ENCODE measurements at regions not wholly inside any gene's neighbourhood (a gene's known extent, or its start where the extent isn't known, plus 50 kb on each side); places are given as distances from the start of the nearest gene placed in this dataset.

- TF ChIP-seq ISL1 (CRISPR knock-in tag; IDR thresholded peaks at IDR 0.05) (peak; percentile 43; the same call in 1 of the 2 replicates), SNAI2 (CRISPR knock-in tag; IDR thresholded peaks at IDR 0.05) (no peak), TOX (CRISPR knock-in tag; IDR thresholded peaks at IDR 0.05; ENCODE audit: borderline replicate concordance) (no peak), PPARA (CRISPR knock-in tag; IDR thresholded peaks at IDR 0.05; ENCODE audit: borderline replicate concordance) (no peak), RARB (CRISPR knock-in tag; IDR thresholded peaks at IDR 0.05) (no peak)
- TF ChIP-seq, protein P1, sequence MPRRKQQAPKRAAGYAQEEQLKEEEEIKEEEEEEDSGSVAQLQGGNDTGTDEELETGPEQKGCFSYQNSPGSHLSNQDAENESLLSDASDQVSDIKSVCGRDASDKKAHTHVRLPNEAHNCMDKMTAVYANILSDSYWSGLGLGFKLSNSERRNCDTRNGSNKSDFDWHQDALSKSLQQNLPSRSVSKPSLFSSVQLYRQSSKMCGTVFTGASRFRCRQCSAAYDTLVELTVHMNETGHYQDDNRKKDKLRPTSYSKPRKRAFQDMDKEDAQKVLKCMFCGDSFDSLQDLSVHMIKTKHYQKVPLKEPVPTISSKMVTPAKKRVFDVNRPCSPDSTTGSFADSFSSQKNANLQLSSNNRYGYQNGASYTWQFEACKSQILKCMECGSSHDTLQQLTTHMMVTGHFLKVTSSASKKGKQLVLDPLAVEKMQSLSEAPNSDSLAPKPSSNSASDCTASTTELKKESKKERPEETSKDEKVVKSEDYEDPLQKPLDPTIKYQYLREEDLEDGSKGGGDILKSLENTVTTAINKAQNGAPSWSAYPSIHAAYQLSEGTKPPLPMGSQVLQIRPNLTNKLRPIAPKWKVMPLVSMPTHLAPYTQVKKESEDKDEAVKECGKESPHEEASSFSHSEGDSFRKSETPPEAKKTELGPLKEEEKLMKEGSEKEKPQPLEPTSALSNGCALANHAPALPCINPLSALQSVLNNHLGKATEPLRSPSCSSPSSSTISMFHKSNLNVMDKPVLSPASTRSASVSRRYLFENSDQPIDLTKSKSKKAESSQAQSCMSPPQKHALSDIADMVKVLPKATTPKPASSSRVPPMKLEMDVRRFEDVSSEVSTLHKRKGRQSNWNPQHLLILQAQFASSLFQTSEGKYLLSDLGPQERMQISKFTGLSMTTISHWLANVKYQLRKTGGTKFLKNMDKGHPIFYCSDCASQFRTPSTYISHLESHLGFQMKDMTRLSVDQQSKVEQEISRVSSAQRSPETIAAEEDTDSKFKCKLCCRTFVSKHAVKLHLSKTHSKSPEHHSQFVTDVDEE (CRISPR knock-in tag; IDR thresholded peaks at IDR 0.05) = no peak
- no peak for ATAC-seq
Observed at GRCh38 chr3:102672305-102672704, 237.5 kb downstream of the ZPLD1 start.

DNA sequence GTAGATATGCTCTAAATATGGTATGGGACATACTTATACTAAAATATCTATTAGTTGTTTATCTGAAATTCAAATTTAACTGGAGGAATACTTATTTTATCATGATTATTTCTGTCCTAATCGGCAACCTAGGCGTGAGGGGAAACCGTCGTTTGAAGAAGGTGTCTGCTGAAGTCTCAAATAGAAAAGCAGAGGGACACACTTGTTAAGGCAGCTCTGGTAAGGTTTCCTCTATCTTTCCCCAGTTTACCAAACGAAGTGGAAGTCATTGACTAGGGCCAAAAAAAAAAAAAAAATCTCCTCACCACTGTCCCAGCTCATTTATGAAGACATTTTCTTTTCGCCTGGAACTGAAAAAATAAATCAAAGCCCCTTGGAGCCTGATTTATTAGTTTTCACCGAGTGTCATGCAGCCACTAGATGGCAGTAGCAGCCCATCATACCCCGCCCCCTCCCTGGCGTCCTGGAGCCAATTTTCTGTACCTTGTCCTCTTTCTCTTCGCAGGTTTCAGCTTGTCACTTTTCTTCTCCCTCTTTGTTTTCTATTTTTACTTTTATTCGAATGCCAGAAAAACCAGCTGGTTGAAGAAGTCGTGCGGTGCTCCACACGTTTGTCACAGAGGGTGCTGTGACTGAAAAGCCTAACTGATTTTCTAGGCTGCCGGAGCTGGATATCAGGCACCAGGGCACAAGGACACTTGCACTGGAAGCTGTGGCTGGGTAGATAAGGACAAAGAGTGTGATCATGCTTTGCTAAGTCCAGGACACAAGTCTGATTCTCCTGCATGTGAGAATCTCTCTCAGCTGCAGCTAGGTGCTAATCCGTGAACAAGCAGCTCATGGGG, 238.7 kb downstream of the ZPLD1 start:
- TF ChIP-seq OSR1 (CRISPR knock-in tag; IDR thresholded peaks at IDR 0.05) (no peak), TOX (CRISPR knock-in tag; IDR thresholded peaks at IDR 0.05; ENCODE audit: borderline replicate concordance) (no peak), TCF4 (CRISPR knock-in tag; IDR thresholded peaks at IDR 0.05; ENCODE audit: borderline replicate concordance) (no peak), ARNTL (CRISPR knock-in tag; IDR thresholded peaks at IDR 0.05; ENCODE audit: borderline replicate concordance, low read depth) (no peak; the same call in 1 of the 2 replicates), GLIS3 (CRISPR knock-in tag; IDR thresholded peaks at IDR 0.05) (no peak), PATZ1 (CRISPR knock-in tag; IDR thresholded peaks at IDR 0.05; ENCODE audit: borderline replicate concordance) (no peak), RARB (CRISPR knock-in tag; IDR thresholded peaks at IDR 0.05) (no peak), ZNF70 (CRISPR knock-in tag; IDR thresholded peaks at IDR 0.05) (no peak), CSDC2 (CRISPR knock-in tag; IDR thresholded peaks at IDR 0.05) (no peak), ZNF565 (CRISPR knock-in tag; conservative IDR thresholded peaks at IDR 0.05; ENCODE audit: low read depth) (no peak), SNAI2 (CRISPR knock-in tag; IDR thresholded peaks at IDR 0.05) (no peak)
- TF ChIP-seq, protein P1 (CRISPR knock-in tag; IDR thresholded peaks at IDR 0.05) = no peak
- TF ChIP-seq, protein P2, sequence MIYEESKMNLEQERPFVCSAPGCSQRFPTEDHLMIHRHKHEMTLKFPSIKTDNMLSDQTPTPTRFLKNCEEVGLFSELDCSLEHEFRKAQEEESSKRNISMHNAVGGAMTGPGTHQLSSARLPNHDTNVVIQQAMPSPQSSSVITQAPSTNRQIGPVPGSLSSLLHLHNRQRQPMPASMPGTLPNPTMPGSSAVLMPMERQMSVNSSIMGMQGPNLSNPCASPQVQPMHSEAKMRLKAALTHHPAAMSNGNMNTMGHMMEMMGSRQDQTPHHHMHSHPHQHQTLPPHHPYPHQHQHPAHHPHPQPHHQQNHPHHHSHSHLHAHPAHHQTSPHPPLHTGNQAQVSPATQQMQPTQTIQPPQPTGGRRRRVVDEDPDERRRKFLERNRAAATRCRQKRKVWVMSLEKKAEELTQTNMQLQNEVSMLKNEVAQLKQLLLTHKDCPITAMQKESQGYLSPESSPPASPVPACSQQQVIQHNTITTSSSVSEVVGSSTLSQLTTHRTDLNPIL (CRISPR knock-in tag; IDR thresholded peaks at IDR 0.05; ENCODE audit: low read depth) = no peak
- ATAC-seq = peak; percentile 91

- ATAC-seq = no peak
- TF ChIP-seq TCF4 (CRISPR knock-in tag; IDR thresholded peaks at IDR 0.05; ENCODE audit: borderline replicate concordance) (no peak), ZNF565 (CRISPR knock-in tag; conservative IDR thresholded peaks at IDR 0.05; ENCODE audit: low read depth) (no peak)
- TF ChIP-seq, protein P3, sequence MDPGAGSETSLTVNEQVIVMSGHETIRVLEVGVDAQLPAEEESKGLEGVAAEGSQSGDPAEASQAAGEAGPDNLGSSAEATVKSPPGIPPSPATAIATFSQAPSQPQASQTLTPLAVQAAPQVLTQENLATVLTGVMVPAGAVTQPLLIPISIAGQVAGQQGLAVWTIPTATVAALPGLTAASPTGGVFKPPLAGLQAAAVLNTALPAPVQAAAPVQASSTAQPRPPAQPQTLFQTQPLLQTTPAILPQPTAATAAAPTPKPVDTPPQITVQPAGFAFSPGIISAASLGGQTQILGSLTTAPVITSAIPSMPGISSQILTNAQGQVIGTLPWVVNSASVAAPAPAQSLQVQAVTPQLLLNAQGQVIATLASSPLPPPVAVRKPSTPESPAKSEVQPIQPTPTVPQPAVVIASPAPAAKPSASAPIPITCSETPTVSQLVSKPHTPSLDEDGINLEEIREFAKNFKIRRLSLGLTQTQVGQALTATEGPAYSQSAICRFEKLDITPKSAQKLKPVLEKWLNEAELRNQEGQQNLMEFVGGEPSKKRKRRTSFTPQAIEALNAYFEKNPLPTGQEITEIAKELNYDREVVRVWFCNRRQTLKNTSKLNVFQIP (CRISPR knock-in tag; IDR thresholded peaks at IDR 0.05; ENCODE audit: borderline replicate concordance, low read depth) = no peak
- TF ChIP-seq, protein P2 (CRISPR knock-in tag; IDR thresholded peaks at IDR 0.05; ENCODE audit: low read depth) = no peak
- TF ChIP-seq, protein P1 (CRISPR knock-in tag; IDR thresholded peaks at IDR 0.05) = no peak
- TF ChIP-seq, protein P4, sequence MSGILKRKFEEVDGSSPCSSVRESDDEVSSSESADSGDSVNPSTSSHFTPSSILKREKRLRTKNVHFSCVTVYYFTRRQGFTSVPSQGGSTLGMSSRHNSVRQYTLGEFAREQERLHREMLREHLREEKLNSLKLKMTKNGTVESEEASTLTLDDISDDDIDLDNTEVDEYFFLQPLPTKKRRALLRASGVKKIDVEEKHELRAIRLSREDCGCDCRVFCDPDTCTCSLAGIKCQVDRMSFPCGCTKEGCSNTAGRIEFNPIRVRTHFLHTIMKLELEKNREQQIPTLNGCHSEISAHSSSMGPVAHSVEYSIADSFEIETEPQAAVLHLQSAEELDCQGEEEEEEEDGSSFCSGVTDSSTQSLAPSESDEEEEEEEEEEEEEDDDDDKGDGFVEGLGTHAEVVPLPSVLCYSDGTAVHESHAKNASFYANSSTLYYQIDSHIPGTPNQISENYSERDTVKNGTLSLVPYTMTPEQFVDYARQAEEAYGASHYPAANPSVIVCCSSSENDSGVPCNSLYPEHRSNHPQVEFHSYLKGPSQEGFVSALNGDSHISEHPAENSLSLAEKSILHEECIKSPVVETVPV (CRISPR knock-in tag; IDR thresholded peaks at IDR 0.05) = no peak
Observed at GRCh38 chr3:102674284-102674683, 239.5 kb downstream of the ZPLD1 start.
